HepG2 (cell line): ENCODE measurements at regions not wholly inside any gene's neighbourhood (a gene's known extent, or its start where the extent isn't known, plus 50 kb on each side); places are given as distances from the start of the nearest gene placed in this dataset.

Experiments
- GZF1 ChIP-seq: sonication (generic); formaldehyde crosslinking; IDR thresholded peaks from 2 replicates; pipeline ENCODE4 v1.5.1; 2020; ENCODE audit warnings: mild to moderate bottlenecking, missing genetic modification reagents
- NFE2L1 ChIP-seq: sonication (generic); formaldehyde crosslinking; IDR thresholded peaks from 2 replicates; pipeline ENCODE4 v1.4.0; 2020; ENCODE audit warnings: missing genetic modification reagents, mild to moderate bottlenecking, borderline replicate concordance
- TF ChIP-seq, protein P1 (sequence below): sonication (generic); formaldehyde crosslinking; IDR thresholded peaks from 2 replicates; pipeline ENCODE4 v1.5.0; 2020; ENCODE audit warnings: mild to moderate bottlenecking, missing genetic modification reagents, moderate library complexity

DNA sequence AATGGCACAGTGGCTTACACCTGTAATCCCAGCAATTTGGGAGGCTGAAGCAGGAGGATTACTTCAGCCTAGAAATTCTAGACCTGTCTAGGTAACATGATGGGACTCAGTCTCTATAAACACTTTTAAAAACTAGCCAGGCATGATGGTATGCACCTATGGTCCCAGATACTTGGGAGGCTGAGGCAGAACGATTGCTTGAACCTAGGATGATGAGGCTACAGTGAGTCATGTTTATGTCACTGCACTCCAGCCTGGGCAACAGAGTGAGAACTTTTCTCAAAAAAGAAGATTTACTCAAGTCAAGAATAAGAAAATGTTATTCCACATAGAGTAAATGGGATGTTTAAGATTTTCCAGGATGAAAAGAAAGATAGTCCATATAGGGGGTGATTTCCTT is 158.6 kb downstream of the HNMT start:
- TF ChIP-seq, protein P1, sequence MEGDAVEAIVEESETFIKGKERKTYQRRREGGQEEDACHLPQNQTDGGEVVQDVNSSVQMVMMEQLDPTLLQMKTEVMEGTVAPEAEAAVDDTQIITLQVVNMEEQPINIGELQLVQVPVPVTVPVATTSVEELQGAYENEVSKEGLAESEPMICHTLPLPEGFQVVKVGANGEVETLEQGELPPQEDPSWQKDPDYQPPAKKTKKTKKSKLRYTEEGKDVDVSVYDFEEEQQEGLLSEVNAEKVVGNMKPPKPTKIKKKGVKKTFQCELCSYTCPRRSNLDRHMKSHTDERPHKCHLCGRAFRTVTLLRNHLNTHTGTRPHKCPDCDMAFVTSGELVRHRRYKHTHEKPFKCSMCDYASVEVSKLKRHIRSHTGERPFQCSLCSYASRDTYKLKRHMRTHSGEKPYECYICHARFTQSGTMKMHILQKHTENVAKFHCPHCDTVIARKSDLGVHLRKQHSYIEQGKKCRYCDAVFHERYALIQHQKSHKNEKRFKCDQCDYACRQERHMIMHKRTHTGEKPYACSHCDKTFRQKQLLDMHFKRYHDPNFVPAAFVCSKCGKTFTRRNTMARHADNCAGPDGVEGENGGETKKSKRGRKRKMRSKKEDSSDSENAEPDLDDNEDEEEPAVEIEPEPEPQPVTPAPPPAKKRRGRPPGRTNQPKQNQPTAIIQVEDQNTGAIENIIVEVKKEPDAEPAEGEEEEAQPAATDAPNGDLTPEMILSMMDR = no peak
- no peak for TF ChIP-seq NFE2L1 (CRISPR knock-in tag)
- no peak for TF ChIP-seq GZF1 (CRISPR knock-in tag)
